NCI-H1092 treated with DMSO at 0.1 percent for 48 hours (cell line): ENCODE measurements at regions not wholly inside any gene's neighbourhood (a gene's known extent, or its start where the extent isn't known, plus 50 kb on each side); places are given as distances from the start of the nearest gene placed in this dataset.

Experiments used
- DNase-seq: peaks from one replicate; lab custom pipeline; 2025; lab: John Stamatoyannopoulos, UW

- DNase-seq: no peak
Measured at GRCh38 chr10:130463104-130463875, 327.1 kb downstream of the GLRX3 start.

- no peak for DNase-seq
Measured at GRCh38 chr10:130463876-130464364, 327.7 kb downstream of the GLRX3 start.

GRCh38 chr10:130464426-130464825 is 328.2 kb downstream of the GLRX3 start:
- no peak for DNase-seq

GRCh38 chr10:130466271-130466997 is 330.2 kb downstream of the GLRX3 start:
- no peak for DNase-seq

- DNase-seq: no peak
Measured at GRCh38 chr10:130470286-130470685, 334.1 kb downstream of the GLRX3 start.

GRCh38 chr10:130470973-130471372 is 334.8 kb downstream of the GLRX3 start:
- no peak for DNase-seq

- no peak for DNase-seq
Measured at GRCh38 chr10:130471486-130471885, 335.3 kb downstream of the GLRX3 start.

GRCh38 chr10:130472236-130472635 is 336.0 kb downstream of the GLRX3 start:
- no peak for DNase-seq

- no peak for DNase-seq
Measured at GRCh38 chr10:130474591-130474990, 338.4 kb downstream of the GLRX3 start.

GRCh38 chr10:130477360-130477759 is 341.2 kb downstream of the GLRX3 start:
- DNase-seq: no peak

- no peak for DNase-seq
Measured at GRCh38 chr10:130479146-130479545, 343.0 kb downstream of the GLRX3 start.

GRCh38 chr10:130479926-130480325 is 343.7 kb downstream of the GLRX3 start:
- DNase-seq: peak; percentile 1

- DNase-seq: no peak
Measured at GRCh38 chr10:130480491-130480890, 344.3 kb downstream of the GLRX3 start.

GRCh38 chr10:130481076-130481930 is 345.1 kb downstream of the GLRX3 start:
- DNase-seq: no peak

GRCh38 chr10:130481936-130482335 is 345.7 kb downstream of the GLRX3 start:
- DNase-seq: no peak

GRCh38 chr10:130483691-130484467 is 347.7 kb downstream of the GLRX3 start:
- DNase-seq: peak; percentile 15

GRCh38 chr10:130484468-130485180 is 348.4 kb downstream of the GLRX3 start:
- no peak for DNase-seq

- DNase-seq: no peak
Measured at GRCh38 chr10:130485236-130485957, 349.2 kb downstream of the GLRX3 start.

- DNase-seq: no peak
Measured at GRCh38 chr10:130485958-130486895, 350.0 kb downstream of the GLRX3 start.
